C4-2B (cell line): ENCODE measurements at regions not wholly inside any gene's neighbourhood (a gene's known extent, or its start where the extent isn't known, plus 50 kb on each side); places are given as distances from the start of the nearest gene placed in this dataset.

Experiments
- H3K27ac ChIP-seq: fragments of 450-650 bp; 2 replicates; pipeline ENCODE4 v1.5.1; 2017
- ZFX ChIP-seq: fragments of 450-650 bp; IDR thresholded peaks from 2 replicates; pipeline ENCODE4 v1.6.1; 2017
- TF ChIP-seq, protein P1 (sequence below): fragments of 450-650 bp; conservative IDR thresholded peaks from 2 replicates; pipeline ENCODE4 v1.5.1; 2017; ENCODE audit warnings: mild to moderate bottlenecking

DNA sequence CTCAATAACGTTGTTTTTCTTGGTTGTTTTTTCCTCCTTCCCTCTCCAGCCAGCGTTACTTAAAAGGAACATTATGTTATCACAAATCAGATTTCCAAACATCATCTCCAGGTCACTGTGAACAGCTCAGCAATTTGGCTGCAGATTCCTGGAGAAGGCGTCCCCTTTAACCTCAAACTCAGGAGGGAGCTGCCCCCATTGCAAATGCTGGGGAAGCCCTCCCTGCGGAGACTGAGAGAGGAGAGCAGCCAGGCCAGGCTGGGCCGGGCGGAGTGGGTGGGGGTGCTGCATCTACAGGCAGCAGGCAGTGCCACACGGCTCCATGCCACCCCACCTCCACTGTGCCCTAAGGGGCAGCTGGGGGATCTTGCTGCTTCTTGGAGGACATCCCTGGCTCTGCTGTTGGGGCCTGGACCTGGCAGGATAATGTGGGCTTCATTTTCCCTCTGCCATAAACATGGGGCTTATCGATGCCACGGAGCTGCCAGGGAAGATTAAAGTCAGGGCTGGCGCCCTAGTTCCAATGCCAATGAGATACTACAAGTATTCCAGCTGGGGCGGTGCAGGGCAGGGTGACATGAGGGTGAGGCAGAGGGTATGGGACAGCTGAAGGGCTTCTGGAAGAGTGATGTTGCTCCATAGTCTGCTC is 148.8 kb downstream of the PJA1 start:
- no peak for TF ChIP-seq ZFX
- TF ChIP-seq, protein P1, sequence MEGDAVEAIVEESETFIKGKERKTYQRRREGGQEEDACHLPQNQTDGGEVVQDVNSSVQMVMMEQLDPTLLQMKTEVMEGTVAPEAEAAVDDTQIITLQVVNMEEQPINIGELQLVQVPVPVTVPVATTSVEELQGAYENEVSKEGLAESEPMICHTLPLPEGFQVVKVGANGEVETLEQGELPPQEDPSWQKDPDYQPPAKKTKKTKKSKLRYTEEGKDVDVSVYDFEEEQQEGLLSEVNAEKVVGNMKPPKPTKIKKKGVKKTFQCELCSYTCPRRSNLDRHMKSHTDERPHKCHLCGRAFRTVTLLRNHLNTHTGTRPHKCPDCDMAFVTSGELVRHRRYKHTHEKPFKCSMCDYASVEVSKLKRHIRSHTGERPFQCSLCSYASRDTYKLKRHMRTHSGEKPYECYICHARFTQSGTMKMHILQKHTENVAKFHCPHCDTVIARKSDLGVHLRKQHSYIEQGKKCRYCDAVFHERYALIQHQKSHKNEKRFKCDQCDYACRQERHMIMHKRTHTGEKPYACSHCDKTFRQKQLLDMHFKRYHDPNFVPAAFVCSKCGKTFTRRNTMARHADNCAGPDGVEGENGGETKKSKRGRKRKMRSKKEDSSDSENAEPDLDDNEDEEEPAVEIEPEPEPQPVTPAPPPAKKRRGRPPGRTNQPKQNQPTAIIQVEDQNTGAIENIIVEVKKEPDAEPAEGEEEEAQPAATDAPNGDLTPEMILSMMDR, result no peak
- H3K27ac ChIP-seq, result no peak overlapping the region

DNA sequence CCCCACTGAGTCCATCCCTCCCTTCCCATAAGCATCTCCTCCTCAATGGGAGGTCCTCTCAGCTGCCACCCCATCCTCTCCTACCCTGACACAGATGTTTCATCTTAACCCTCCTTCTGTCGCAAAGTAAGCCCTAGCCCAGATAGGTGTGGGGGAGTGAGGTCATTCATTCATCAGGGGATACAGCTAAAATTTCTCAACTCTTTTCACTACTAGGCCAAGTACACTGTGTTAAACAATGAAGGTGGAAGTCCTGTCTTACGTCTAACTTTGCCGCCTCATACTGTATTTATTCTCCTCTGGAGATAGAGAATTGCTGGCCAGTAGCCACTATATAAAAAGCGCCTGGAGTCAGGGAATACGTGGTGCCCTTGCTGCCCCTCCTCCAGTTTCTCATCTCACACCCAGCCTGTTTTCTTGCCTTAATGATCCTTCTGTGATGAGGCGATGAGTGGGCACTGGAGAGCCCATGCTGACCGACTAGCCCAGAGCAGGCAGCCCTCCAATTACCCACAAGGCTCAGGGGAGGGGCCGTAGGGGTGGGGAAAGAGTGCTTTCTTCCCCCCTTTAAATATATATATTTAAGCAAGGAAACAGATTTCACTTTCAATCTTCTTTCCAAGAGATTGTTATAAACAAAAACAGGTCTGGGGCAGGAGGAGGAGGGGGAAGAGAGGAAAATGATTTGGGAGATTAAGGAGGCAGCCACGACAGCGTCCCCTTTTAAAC is 149.5 kb downstream of the PJA1 start:
- TF ChIP-seq, protein P1, result no peak
- TF ChIP-seq ZFX, result no peak
- H3K27ac ChIP-seq, result no peak overlapping the region

DNA sequence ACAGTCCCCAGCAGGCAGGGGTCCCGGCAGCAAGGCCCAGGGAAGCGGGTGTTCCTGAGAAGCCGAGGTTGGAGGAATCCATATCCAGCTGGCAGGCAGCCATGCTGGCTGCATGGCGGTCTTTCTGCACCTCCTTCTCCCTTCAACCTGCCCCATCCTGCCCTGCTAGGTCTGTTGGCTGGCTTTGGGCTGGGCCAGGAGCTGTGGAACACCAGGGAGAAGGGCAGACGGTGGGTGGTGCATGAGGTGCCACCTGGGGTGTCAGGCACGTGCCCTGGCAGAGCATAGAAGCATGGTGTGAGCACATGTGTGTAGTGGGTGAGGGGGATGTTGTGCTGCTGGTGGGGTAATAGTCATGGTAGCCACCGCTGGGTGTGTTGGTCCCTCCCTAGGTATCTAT is 150.1 kb downstream of the PJA1 start:
- TF ChIP-seq ZFX, result no peak
- TF ChIP-seq, protein P1, result no peak
- no peak overlapping the region for H3K27ac ChIP-seq

GRCh38 chrX:69014200-69014599 is 151.1 kb downstream of the PJA1 start:
- no peak overlapping the region for H3K27ac ChIP-seq
- TF ChIP-seq, protein P1, result no peak
- no peak for TF ChIP-seq ZFX

- TF ChIP-seq ZFX, result no peak
- TF ChIP-seq, protein P1, result no peak
- H3K27ac ChIP-seq, result no peak overlapping the region
These were observed 154.9 kb downstream of the PJA1 start for GRCh38 chrX:69010339-69010738.

- no peak overlapping the region for H3K27ac ChIP-seq
- TF ChIP-seq, protein P1, result no peak
- TF ChIP-seq ZFX, result no peak
These were observed 164.4 kb downstream of the PJA1 start for GRCh38 chrX:69000877-69001276.

DNA sequence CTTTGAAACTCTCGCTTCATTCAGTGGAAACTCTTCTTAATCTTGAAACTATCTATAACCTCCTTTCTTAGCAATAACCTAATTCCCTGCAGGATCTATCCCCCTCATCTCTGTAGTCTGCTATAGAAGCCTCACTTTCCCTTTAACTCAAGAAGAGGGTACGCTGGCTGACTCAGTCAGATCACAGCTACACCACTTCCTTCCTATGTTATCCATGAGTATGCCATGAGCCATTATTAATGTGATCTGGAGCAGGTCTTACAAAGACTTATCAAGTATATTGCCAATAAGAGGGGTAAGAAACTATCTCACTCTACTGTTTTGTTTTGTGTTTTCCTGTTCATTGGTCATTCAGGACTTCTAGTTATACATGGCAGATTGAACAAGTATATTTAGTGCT is 165.3 kb downstream of the PJA1 start:
- TF ChIP-seq ZFX, result no peak
- no peak overlapping the region for H3K27ac ChIP-seq

- no peak overlapping the region for H3K27ac ChIP-seq
These were observed 165.9 kb downstream of the PJA1 start for GRCh38 chrX:68999356-68999755.

More at GRCh38 chrX:68999356-68999755, 165.9 kb downstream of the PJA1 start:
- no peak for TF ChIP-seq ZFX
- TF ChIP-seq, protein P1, result no peak
